ENCODE measurements at regions not wholly inside any gene's neighbourhood (a gene's known extent, or its start where the extent isn't known, plus 50 kb on each side); places are given as distances from the start of the nearest gene placed in this dataset.
A peak's percentile ranks its signal among the peaks of the same experiment; 100 is the strongest.
"Not testable (repeated sequence)": the region's sequence is repeated elsewhere in the genome, so short reads cannot be mapped to it uniquely, and the experiment has no call there.

DNA sequence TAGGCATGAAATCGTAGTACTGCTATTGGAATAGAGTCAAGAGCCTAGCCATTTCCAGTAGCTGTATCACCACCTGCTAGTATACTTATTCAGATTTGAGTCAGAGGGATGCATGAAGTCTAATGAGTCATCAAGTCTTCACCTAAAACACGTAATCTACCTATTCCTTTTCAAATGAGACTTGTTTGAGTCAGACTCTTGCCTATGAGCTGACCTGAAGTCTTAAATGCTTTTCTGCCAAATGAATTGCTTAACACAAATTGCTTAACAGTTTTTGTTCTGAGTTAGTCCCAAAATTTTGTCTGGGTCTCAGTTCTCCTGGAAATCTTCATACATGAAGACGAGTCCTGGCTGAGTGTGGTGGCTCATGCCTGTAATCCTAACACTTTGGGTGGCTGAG, 165.2 kb downstream of the GNAT3 start:
- no peak for DNase-seq

GRCh38 chr7:80335511-80336231, 176.2 kb downstream of the GNAT3 start:
- no peak for DNase-seq

- no peak for DNase-seq
These were observed 177.0 kb downstream of the GNAT3 start for GRCh38 chr7:80334908-80335307.

DNA sequence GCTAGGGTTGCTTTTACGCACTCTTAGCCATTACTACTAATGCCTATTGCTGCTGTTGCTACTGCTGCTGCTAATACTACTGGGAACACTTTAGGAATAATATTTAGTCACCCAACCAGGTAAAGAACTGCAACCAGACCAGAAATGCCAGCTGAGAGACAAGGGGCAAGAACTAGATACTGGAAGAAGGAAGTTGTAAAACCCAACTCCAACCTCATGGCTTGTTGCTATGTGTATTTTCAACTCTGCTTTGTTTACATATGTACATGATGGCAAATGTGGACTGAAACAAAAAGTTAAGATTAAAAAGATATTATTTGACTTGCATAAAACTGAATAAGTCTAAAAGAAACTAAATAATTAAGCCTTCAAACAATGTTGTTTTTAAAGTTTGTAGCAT, 177.7 kb downstream of the GNAT3 start:
- no peak for DNase-seq

DNA sequence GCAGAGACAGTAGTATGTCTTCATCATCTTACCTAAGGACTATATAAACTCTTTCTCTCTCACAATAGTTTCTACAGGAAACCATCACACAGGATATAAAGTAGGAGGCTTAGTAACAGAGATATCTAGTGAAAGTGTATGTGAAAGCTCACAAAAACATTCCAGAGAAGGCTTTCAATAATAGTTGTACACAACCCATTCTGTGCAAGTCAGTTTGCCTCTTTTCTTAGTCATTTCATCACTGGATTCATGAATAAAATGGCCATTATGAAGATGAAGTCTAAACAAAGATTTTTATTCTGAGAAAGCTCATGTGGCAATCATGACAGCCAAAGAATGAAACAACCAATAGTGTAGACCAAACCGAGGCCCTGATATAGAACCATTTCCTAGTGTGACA, 178.8 kb downstream of the GNAT3 start:
- no peak for DNase-seq

DNA sequence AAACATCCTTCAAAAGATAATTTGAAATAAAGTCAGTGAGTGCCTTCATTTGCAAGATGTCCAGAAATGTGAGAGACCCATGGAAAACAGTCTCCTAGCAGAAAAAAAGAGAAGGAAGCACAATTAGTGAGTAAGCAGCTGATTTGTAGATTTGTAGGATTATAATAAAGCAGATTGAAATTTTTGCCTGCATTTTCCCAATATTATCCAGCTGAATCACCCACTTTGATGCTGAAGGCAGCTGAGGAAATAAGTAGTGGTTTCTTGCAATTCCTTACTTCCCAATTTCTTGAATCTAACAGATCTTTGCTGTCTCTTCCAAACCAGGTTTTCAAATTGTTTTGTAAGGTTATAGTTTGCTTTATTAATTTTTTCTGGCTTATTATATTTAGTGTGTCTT, 181.4 kb downstream of the GNAT3 start:
- DNase-seq: no peak

GRCh38 chr7:80324032-80324431, 187.8 kb downstream of the GNAT3 start:
- DNase-seq: peak in 1 of 2 experiments; percentile 49

DNA sequence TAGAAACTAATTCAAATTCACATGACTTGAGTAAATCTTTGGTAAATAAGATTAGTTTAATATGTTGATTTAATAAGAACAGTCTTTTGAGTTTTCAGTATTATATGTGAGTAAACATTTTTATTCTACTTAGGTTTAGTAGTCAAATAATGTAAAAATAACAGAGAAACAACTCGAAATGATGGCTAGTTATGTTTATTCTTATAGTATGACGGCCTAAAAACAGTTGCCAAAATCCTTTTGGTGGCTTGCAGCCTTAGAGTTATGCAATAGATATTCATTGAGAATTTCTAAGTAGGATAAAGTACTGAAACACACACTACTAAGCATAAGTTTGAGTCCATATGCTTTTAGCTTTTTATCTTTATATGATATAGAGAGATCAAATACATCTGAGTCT, 184.8 kb downstream of the GNAI1 start:
- DNase-seq: no peak

GRCh38 chr7:80318081-80318480, 183.4 kb downstream of the GNAI1 start:
- DNase-seq: no peak

DNA sequence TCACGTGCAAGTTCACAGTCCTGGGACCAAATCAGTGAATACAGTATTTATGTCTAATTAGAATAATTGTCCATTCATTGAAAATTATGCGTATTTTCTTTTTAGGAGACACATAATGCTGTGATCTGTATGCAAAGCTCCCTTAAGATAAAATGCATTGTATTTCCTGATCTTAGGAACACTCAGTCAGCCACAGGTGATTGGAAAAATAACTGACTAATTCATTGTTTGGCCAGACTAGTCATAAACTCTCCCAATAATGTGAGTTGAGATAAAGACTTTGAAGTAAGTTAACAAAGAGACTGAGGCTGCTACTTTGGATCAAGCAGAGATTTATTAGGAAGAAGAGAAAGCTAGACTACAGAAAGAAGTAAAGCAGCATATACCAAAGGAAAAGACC, 182.2 kb downstream of the GNAI1 start:
- no peak for DNase-seq

GRCh38 chr7:80313716-80314115, 179.1 kb downstream of the GNAI1 start:
- DNase-seq: no peak

DNA sequence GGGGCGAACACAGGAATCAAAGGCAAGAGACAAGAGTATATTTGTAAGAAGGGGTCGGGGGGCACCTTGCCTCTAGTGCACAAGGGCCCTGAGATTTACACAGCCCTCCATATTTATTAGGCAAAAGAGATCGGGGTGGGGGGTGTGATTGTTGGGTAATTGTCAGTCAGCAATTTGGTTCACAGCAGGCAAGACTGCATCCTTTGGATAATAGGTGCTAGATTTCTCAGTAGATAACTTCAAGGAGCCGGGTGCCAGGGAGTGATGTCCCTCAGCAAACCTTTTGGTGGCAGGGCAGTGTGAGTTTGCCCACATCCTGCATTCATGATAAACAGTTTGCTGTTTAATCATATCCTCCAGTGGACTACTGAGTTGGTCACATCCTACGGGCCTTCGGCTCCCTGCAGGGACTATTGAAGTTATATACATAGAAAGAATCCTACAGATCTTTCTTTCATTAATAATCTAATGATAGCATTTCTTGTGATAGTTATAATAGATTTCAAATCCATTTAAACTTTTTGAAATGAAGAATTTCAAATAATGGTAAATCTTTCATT, 178.5 kb downstream of the GNAI1 start:
- DNase-seq: no peak

DNA sequence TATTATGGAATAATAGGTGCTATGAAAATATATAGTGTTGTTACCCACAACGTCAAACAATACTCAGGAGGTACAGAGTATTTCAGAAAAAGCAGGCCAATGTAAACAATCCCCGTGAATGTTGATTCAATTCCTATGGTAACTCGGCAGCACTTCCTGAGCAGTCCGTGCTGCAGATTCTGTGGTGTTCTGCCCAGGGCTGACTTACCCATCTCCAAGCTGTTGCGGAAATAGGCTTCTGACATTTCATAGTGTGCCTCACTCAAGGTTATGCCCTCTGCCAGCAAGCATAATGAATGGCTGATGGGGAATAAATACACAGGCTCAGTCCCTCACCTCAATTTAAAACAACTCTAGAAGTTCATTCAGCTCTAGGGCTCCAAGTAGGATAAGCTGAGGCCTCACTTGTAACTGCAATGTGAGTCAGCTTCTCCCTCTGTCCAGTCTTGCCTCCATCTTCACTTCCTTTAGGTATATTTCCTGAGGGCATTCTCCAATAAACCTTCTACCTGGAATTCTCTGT, 177.6 kb downstream of the GNAI1 start:
- peak in 1 of 2 experiments; percentile 25 for DNase-seq

DNA sequence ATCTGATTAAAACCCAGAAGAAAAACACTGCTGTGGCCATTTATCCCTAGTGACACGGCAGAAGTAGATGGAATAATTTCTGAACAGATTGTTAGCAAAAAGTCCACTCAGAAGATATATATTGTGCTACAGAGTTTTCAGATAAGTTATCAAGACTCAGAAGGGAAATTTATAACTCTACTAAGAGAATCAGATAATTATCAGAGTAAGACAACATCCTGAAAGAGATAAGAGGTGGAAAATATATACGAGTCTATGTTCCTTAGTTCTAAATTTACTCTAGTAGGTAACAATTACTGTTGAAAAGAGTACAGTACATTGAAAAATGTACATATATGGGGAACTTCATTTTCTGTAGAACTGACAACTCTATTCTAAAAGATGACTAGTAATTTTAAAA, 176.7 kb downstream of the GNAI1 start:
- no peak for DNase-seq

GRCh38 chr7:80309971-80310549, 175.4 kb downstream of the GNAI1 start:
- no peak for DNase-seq

- no peak for DNase-seq
These were observed 174.7 kb downstream of the GNAI1 start for GRCh38 chr7:80309377-80309776.

GRCh38 chr7:80307227-80307856, 172.7 kb downstream of the GNAI1 start:
- DNase-seq: peak in 1 of 2 experiments; percentile 8

DNA sequence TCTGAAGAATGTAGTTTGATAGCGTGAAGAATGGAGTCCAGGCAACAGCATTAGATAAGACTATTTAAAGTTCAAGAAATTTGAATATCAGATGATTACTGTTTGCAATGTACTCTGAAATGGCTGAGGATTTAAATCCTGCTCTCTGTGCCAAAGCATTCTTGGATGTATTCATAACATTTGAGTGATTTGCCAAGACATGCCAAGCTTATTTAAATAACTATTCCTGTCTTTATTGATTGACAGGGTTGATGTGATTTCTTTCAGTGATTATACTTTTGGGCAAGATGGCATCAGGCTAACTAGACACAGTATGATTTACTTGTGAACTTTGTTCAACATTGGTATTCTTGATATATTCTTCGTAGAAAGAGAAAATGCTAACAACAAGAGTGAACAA, 168.7 kb downstream of the GNAI1 start:
- peak in 1 of 2 experiments; percentile 29 for DNase-seq

DNA sequence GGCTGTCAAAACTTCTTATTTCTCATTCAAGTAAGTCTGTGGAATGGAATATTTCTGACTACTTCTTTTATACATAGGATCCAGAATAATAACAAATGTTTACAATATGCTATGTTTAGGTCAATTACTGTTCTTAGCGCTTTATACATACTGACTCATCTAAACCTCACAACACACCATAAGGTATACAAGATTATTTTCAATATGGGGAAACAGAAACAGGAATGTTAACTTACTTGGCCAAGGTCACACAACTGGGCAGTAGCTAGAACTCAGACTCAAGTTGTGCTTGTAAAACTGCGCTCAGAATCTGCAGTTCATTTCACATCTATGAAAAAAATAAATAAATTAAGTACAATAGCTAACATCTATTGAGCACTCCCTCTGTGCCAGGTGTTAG, 168.0 kb downstream of the GNAI1 start:
- DNase-seq: no peak

DNA sequence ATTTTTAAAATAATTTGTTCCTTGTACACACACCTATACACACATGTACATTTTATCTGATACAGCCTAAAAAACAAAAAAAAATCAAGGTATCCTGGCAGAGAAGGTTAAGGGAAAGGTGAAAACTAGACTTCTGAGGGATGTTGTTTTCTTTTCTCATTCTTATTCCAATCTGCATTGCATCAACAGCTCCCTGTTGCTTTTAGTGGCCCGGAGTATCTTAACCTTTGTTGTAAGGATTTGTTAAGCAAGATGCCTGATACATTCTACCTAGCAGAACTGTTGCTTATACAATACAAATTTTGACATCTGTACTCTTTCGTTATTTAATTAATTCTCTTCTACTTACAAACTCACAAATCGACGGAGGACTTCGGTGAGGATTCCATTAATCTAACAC, 167.4 kb downstream of the GNAI1 start:
- DNase-seq: no peak

DNA sequence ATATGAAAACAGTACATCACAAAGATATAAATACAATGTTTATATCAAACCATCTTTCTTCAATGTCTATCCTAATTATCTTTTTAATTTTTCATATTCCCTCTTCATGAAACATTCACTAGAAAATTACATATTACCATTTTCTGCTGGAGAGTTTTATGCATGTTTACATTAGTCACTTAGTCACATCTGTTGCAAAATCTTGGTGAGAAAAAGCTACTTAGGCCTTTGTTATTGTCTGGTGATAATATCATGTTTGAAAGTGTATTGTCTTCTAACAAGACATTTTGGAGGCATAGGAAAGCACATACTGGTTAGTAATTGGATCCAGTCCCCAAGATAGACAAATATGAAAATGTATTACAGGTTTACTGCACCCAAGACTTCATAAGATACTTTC, 163.6 kb downstream of the GNAI1 start:
- DNase-seq: no peak

DNA sequence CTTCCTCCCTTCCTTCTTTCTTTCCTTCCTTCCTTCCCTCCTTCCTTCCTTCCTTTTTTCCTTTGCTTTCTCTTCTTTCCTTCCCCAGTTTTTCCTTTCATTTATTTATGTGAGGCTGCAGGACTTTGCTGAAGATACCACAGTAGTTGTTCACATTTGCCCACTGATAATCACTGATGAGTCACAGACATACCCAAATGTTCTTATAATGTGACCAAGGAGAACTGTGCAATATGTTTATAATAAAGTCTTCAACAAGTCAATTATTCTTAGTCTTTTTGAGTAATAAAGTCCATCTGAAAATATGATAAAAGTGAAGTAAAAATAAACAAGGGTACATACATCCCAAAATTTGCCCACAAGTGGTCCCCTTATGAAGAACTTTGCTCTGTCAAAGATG, 159.7 kb downstream of the GNAI1 start:
- no peak for DNase-seq

GRCh38 chr7:80292634-80293033, 158.0 kb downstream of the GNAI1 start:
- DNase-seq: not testable (repeated sequence)

All from NCI-H446 (cell line).